ENCODE measurements at regions not wholly inside any gene's neighbourhood (a gene's known extent, or its start where the extent isn't known, plus 50 kb on each side); places are given as distances from the start of the nearest gene placed in this dataset.

- intact Hi-C loops (cut with DNase I) = no loop called here
- Histone ChIP-seq H3K4me1 (peaks cover 0 to 10% (median 3%) of the 10 kb centered on the region in 4 donors), H3K4me3 (no peak overlapping the region), H3K27me3 (no peaks in the 10 kb centered on the region), H3K36me3 (no peaks in the 10 kb centered on the region), H3K9me3 (no peaks in the 10 kb centered on the region), H3K27ac (no peak overlapping the region)
- 64 to 74% methylated on average over 3 of the region's 3 CpGs for WGBS, 2 donors
- TF ChIP-seq EP300 (IDR thresholded peaks at IDR 0.05) = no peak
- TF ChIP-seq CTCF (IDR thresholded peaks at IDR 0.05) = no peak
- no peak for TF ChIP-seq POLR2A (IDR thresholded peaks at IDR 0.05)
- no peak for TF ChIP-seq POLR2AphosphoS5 (IDR thresholded peaks at IDR 0.05)
- no peak for DNase-seq
Observed at GRCh38 chr1:219367496-219367895, 193.8 kb downstream of the LYPLAL1 start.

GRCh38 chr1:219365451-219365850 lies 191.8 kb downstream of the LYPLAL1 start:
- H3K27ac ChIP-seq = no peak overlapping the region
- no peak overlapping the region for H3K4me3 ChIP-seq
- DNase-seq = no peak
- H3K9me3 ChIP-seq = no peaks in the 10 kb centered on the region
- peaks cover 0 to 10% (median 3%) of the 10 kb centered on the region in 4 donors for H3K4me1 ChIP-seq
- H3K36me3 ChIP-seq = no peaks in the 10 kb centered on the region
- no peak for TF ChIP-seq POLR2AphosphoS5 (IDR thresholded peaks at IDR 0.05)
- TF ChIP-seq POLR2A (IDR thresholded peaks at IDR 0.05) = no peak
- no peak for TF ChIP-seq EP300 (IDR thresholded peaks at IDR 0.05)
- no peak for TF ChIP-seq CTCF (IDR thresholded peaks at IDR 0.05)
- intact Hi-C loops (cut with DNase I) = no loop called here
- no peaks in the 10 kb centered on the region for H3K27me3 ChIP-seq
- 96 to 98% methylated on average over 1 of the region's 1 CpG for WGBS, 2 donors

- 62 to 77% methylated on average over 3 of the region's 3 CpGs for WGBS, 2 donors
- TF ChIP-seq POLR2A (IDR thresholded peaks at IDR 0.05) (no peak), CTCF (IDR thresholded peaks at IDR 0.05) (no peak), EP300 (IDR thresholded peaks at IDR 0.05) (no peak), POLR2AphosphoS5 (IDR thresholded peaks at IDR 0.05) (no peak)
- intact Hi-C loops (cut with DNase I) = no loop called here
Observed at GRCh38 chr1:219362702-219363101, 189.0 kb downstream of the LYPLAL1 start.

DNA sequence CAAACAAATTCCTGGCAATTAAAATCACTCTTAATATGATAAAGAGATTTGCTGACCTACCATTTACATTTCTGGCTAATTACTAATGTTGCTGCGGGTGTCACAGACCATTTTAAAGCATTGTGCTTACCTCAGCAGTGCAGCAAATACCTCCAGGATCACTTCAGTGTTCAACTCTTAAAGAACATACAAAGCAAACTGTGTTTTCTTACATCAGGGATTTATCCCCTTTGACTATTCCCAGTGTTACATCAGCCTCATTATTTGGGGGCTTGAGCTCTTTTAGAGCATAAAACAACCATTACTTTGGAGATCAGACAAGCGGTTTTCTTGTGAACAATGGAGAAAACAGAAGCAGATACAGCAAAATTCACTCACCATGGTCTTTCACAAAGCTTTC lies 185.4 kb downstream of the LYPLAL1 start:
- no peaks in the 10 kb centered on the region for H3K36me3 ChIP-seq
- 68 to 84% methylated on average over 2 of the region's 2 CpGs for WGBS, 2 donors
- H3K4me1 ChIP-seq = no peaks in the 10 kb centered on the region
- no peak for DNase-seq
- no peak for TF ChIP-seq POLR2AphosphoS5 (IDR thresholded peaks at IDR 0.05)
- no peak for TF ChIP-seq CTCF (IDR thresholded peaks at IDR 0.05)
- TF ChIP-seq EP300 (IDR thresholded peaks at IDR 0.05) = no peak
- TF ChIP-seq POLR2A (IDR thresholded peaks at IDR 0.05) = no peak
- no peak overlapping the region for H3K27ac ChIP-seq
- H3K27me3 ChIP-seq = no peaks in the 10 kb centered on the region
- intact Hi-C loops (cut with DNase I) = no loop called here
- H3K9me3 ChIP-seq = no peaks in the 10 kb centered on the region
- H3K4me3 ChIP-seq = no peak overlapping the region

More at GRCh38 chr1:219362702-219363101, 189.0 kb downstream of the LYPLAL1 start:
- H3K27me3 ChIP-seq = no peaks in the 10 kb centered on the region
- H3K4me1 ChIP-seq = no peaks in the 10 kb centered on the region
- H3K9me3 ChIP-seq = no peaks in the 10 kb centered on the region
- no peak overlapping the region for H3K4me3 ChIP-seq
- no peak overlapping the region for H3K27ac ChIP-seq
- DNase-seq = no peak
- no peaks in the 10 kb centered on the region for H3K36me3 ChIP-seq

DNA sequence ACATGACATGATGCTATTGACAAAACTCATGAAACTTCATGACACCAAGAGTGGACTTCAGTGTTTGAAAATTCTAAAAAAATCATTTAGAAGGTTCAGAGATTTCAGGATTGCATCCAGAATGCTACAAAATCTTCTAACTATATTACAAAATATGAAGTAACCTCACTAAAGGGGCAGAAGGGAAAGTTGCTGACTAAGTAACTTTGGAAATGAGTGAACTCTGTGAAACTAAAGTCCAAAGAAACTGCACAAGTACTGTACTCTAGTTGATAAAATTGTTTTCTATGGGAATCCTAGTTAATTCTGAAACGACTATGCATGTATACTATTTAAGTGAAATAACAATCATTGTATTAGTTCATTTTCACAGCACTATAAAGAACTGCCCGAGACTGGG lies 184.4 kb downstream of the LYPLAL1 start:
- no peak overlapping the region for H3K27ac ChIP-seq
- TF ChIP-seq POLR2AphosphoS5 (IDR thresholded peaks at IDR 0.05) (no peak), CTCF (IDR thresholded peaks at IDR 0.05) (no peak), POLR2A (IDR thresholded peaks at IDR 0.05) (no peak), EP300 (IDR thresholded peaks at IDR 0.05) (no peak)
- H3K4me1 ChIP-seq = no peaks in the 10 kb centered on the region
- intact Hi-C loops (cut with DNase I) = no loop called here
- no peaks in the 10 kb centered on the region for H3K36me3 ChIP-seq
- no peaks in the 10 kb centered on the region for H3K9me3 ChIP-seq
- 86 to 88% methylated on average over 2 of the region's 2 CpGs for WGBS, 2 donors
- H3K4me3 ChIP-seq = no peak overlapping the region
- H3K27me3 ChIP-seq = no peaks in the 10 kb centered on the region
- no peak for DNase-seq

All from sigmoid colon (tissue), 6 donors.